ENCODE measurements at regions not wholly inside any gene's neighbourhood (a gene's known extent, or its start where the extent isn't known, plus 50 kb on each side); places are given as distances from the start of the nearest gene placed in this dataset.

- TF ChIP-seq CTCF (IDR thresholded peaks at IDR 0.05; ENCODE audit: low read length) (no peak), EZH2 (IDR thresholded peaks at IDR 0.05; ENCODE audit: borderline replicate concordance, low read length) (no peak)
Observed at GRCh38 chr2:49226360-49226759, 72.0 kb upstream of the FSHR start.

All from OCI-LY1 (cell line).